HG03460 (cell line): ENCODE measurements at regions not wholly inside any gene's neighbourhood (a gene's known extent, or its start where the extent isn't known, plus 50 kb on each side); places are given as distances from the start of the nearest gene placed in this dataset.
"Not testable (repeated sequence)": the region's sequence is repeated elsewhere in the genome, so short reads cannot be mapped to it uniquely, and the experiment has no call there.

ENCODE experiments used
- ATAC-seq: cut with Tn5 transposase; IDR thresholded peaks from one replicate; pipeline ENCODE4 v1.9.1; 2021; ENCODE audit not compliant: unreplicated experiment

GRCh38 chr3:95522449-95522848 lies 1291.9 kb upstream of the EPHA6 start:
- no peak for ATAC-seq

GRCh38 chr3:95539950-95540483 lies 1274.4 kb upstream of the EPHA6 start:
- no peak for ATAC-seq

- no peak for ATAC-seq
Observed at GRCh38 chr3:95565502-95565901, 1248.9 kb upstream of the EPHA6 start.

GRCh38 chr3:95567346-95567745 lies 1247.0 kb upstream of the EPHA6 start:
- ATAC-seq, result no peak

- no peak for ATAC-seq
Observed at GRCh38 chr3:95586754-95587153, 1227.6 kb upstream of the EPHA6 start.

- not testable (repeated sequence) for ATAC-seq
Observed at GRCh38 chr3:95587641-95588040, 1226.8 kb upstream of the EPHA6 start.

GRCh38 chr3:95588473-95588872 lies 1225.9 kb upstream of the EPHA6 start:
- ATAC-seq, result no peak

- no peak for ATAC-seq
Observed at GRCh38 chr3:95595416-95596075, 1218.8 kb upstream of the EPHA6 start.

- ATAC-seq, result no peak
Observed at GRCh38 chr3:95607926-95608325, 1206.5 kb upstream of the EPHA6 start.

- no peak for ATAC-seq
Observed at GRCh38 chr3:95609411-95609810, 1205.0 kb upstream of the EPHA6 start.

GRCh38 chr3:95612611-95613010 lies 1201.8 kb upstream of the EPHA6 start:
- no peak for ATAC-seq

GRCh38 chr3:95613993-95614392 lies 1200.4 kb upstream of the EPHA6 start:
- ATAC-seq, result no peak

GRCh38 chr3:95615592-95616310 lies 1198.6 kb upstream of the EPHA6 start:
- ATAC-seq, result no peak

GRCh38 chr3:95626107-95626506 lies 1188.3 kb upstream of the EPHA6 start:
- no peak for ATAC-seq

GRCh38 chr3:95627293-95627692 lies 1187.1 kb upstream of the EPHA6 start:
- ATAC-seq, result no peak

GRCh38 chr3:95627697-95628096 lies 1186.7 kb upstream of the EPHA6 start:
- ATAC-seq, result no peak

GRCh38 chr3:95629802-95630201 lies 1184.6 kb upstream of the EPHA6 start:
- ATAC-seq, result no peak

GRCh38 chr3:95645291-95645690 lies 1169.1 kb upstream of the EPHA6 start:
- no peak for ATAC-seq

GRCh38 chr3:95654570-95655362 lies 1159.6 kb upstream of the EPHA6 start:
- ATAC-seq, result no peak

GRCh38 chr3:95655363-95655986 lies 1158.9 kb upstream of the EPHA6 start:
- no peak for ATAC-seq

GRCh38 chr3:95670765-95671164 lies 1143.6 kb upstream of the EPHA6 start:
- ATAC-seq, result no peak
